ENCODE measurements at regions not wholly inside any gene's neighbourhood (a gene's known extent, or its start where the extent isn't known, plus 50 kb on each side); places are given as distances from the start of the nearest gene placed in this dataset.

GRCh38 chr4:129355516-129355915 lies 259.6 kb downstream of the C4orf33 start:
- no peak overlapping the region for H3K4me3 ChIP-seq
- no peak overlapping the region for H3K27ac ChIP-seq (replicated peaks in 1 of 4)
- TF ChIP-seq CTCF (IDR thresholded peaks at IDR 0.05): no peak
- TF ChIP-seq POLR2AphosphoS5 (IDR thresholded peaks at IDR 0.05): no peak
- no peak for TF ChIP-seq EP300 (IDR thresholded peaks at IDR 0.05)
- TF ChIP-seq POLR2A (IDR thresholded peaks at IDR 0.05; ENCODE audit: low read depth): no peak
- intact Hi-C loops (cut with DNase I): no loop called here
- WGBS: 61% methylated on average over 4 of the region's 4 CpGs
- no peak for DNase-seq (ENCODE audit: extremely low spot score)
- H3K36me3 ChIP-seq: no peaks in the 10 kb centered on the region
- H3K4me1 ChIP-seq: peaks cover 4 to 22% (median 15%) of the 10 kb centered on the region in 4 donors
- no peaks in the 10 kb centered on the region for H3K9me3 ChIP-seq
- no peaks in the 10 kb centered on the region for H3K27me3 ChIP-seq

- H3K27ac ChIP-seq (replicated peaks in 1 of 4): no peak overlapping the region
- TF ChIP-seq POLR2A (IDR thresholded peaks at IDR 0.05; ENCODE audit: low read depth) (no peak), EP300 (IDR thresholded peaks at IDR 0.05) (no peak), CTCF (IDR thresholded peaks at IDR 0.05) (no peak), POLR2AphosphoS5 (IDR thresholded peaks at IDR 0.05) (no peak)
- peaks cover 4 to 31% (median 23%) of the 10 kb centered on the region in 4 donors for H3K4me1 ChIP-seq
- no peak for DNase-seq (ENCODE audit: extremely low spot score)
- no peaks in the 10 kb centered on the region for H3K27me3 ChIP-seq
- intact Hi-C loops (cut with DNase I): no loop called here
- H3K4me3 ChIP-seq: no peak overlapping the region
- H3K9me3 ChIP-seq: no peaks in the 10 kb centered on the region
- H3K36me3 ChIP-seq: no peaks in the 10 kb centered on the region
Measured at GRCh38 chr4:129358571-129358970, 262.6 kb downstream of the C4orf33 start.

GRCh38 chr4:129359461-129359860 lies 263.5 kb downstream of the C4orf33 start:
- intact Hi-C loops (cut with DNase I): no loop called here
- TF ChIP-seq EP300 (IDR thresholded peaks at IDR 0.05) (no peak), CTCF (IDR thresholded peaks at IDR 0.05) (no peak), POLR2A (IDR thresholded peaks at IDR 0.05; ENCODE audit: low read depth) (no peak), POLR2AphosphoS5 (IDR thresholded peaks at IDR 0.05) (no peak)
- H3K9me3 ChIP-seq: no peaks in the 10 kb centered on the region

GRCh38 chr4:129362691-129363274 lies 266.8 kb downstream of the C4orf33 start:
- 10% methylated on average over 5 of the region's 5 CpGs for WGBS
- H3K9me3 ChIP-seq: no peaks in the 10 kb centered on the region
- DNase-seq (ENCODE audit: extremely low spot score): no peak
- H3K27ac ChIP-seq (replicated peaks in 1 of 4): no peak overlapping the region
- H3K4me1 ChIP-seq: peaks cover 0 to 26% (median 22%) of the 10 kb centered on the region in 4 donors
- no peak for TF ChIP-seq POLR2AphosphoS5 (IDR thresholded peaks at IDR 0.05)
- TF ChIP-seq CTCF (IDR thresholded peaks at IDR 0.05): peak; percentile 72 to 82 (median 78)
- intact Hi-C loops (cut with DNase I): loop anchor here (10.0 kb wide), 1 partner anchor 182 kb away; no protein-coding TSS in a partner anchor
- H3K36me3 ChIP-seq: no peaks in the 10 kb centered on the region
- no peaks in the 10 kb centered on the region for H3K27me3 ChIP-seq
- H3K4me3 ChIP-seq: no peak overlapping the region

More at GRCh38 chr4:129359461-129359860, 263.5 kb downstream of the C4orf33 start:
- Histone ChIP-seq H3K4me3 (no peak overlapping the region), H3K27ac (replicated peaks in 1 of 4) (no peak overlapping the region), H3K4me1 (peaks cover 4 to 35% (median 29%) of the 10 kb centered on the region in 4 donors), H3K27me3 (no peaks in the 10 kb centered on the region), H3K36me3 (no peaks in the 10 kb centered on the region)
- no peak for DNase-seq (ENCODE audit: extremely low spot score)
